HTR-8/SVneo (cell line): ENCODE measurements at regions not wholly inside any gene's neighbourhood (a gene's known extent, or its start where the extent isn't known, plus 50 kb on each side); places are given as distances from the start of the nearest gene placed in this dataset.

Experiments
- DNase-seq: peaks from one replicate; pipeline ENCODE4 v3.0.0; 2011; ENCODE audit warnings: low spot score, mixed read lengths; ENCODE audit not compliant: insufficient read length
- FAIRE-seq: peaks from 2 replicates; lab custom pipeline; 2011; peaks lifted over from hg19 to GRCh38; lab: Jason Lieb, UNC

DNA sequence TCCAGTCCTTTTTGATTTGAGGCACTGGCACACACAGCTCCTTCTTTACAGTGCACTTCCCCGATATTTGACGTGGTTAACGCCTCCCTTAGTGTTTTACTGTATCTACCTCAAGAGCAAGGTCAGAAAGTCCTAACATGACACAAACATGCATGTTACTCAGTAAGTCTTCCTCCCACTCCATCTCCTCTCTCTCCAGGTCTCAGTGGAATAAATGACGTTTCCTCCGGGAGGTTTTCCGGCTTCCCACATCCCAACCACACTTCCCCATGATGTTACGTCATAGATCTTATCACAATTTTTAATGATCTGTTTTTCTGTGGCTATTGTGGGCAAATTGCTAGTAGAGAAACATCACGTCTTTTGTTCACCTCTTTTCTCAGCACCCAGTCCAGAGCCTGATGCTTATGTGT is 165.7 kb downstream of the PTPN20 start:
- FAIRE-seq (no peak), DNase-seq (no peak)

DNA sequence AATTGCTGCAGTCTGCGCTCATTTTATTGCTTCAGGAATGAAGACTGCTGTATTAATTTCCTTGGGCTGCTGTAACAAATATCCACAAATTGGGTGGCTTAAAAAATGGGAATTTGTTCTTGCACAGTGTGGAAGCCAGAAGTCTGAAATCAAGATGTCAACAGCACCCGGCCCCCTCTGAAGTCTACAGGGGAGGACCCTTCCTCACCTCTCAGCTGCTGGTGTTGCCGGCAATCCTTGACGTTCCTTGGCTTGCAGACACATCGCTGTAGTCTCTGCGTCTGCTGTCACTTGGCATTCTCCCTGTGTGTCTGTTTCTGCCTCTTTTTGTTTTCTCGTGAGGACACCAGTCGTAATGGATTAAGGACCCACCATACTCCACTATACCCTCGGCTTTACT is 166.2 kb downstream of the PTPN20 start:
- FAIRE-seq (no peak), DNase-seq (no peak)

DNA sequence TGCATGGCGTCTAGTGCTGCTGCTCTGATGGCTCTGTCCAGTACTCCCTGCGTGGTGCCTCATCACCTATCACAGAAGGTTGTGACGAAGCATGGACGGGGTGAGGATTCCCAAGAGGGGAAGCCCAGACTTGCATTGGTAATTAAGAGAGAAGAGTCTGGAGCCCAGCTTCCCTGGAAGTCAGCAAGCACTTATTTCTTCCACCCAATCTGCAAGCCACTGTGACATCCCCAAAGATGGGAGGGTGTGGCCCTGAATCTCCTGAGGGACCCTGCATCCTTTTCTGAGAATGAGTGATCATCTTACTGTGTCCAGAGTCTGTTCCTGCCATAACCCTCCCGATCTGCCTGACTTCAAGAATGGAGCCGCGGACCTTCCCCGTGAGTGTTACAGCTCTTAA is 166.7 kb downstream of the PTPN20 start:
- DNase-seq (no peak), FAIRE-seq (no peak)

DNA sequence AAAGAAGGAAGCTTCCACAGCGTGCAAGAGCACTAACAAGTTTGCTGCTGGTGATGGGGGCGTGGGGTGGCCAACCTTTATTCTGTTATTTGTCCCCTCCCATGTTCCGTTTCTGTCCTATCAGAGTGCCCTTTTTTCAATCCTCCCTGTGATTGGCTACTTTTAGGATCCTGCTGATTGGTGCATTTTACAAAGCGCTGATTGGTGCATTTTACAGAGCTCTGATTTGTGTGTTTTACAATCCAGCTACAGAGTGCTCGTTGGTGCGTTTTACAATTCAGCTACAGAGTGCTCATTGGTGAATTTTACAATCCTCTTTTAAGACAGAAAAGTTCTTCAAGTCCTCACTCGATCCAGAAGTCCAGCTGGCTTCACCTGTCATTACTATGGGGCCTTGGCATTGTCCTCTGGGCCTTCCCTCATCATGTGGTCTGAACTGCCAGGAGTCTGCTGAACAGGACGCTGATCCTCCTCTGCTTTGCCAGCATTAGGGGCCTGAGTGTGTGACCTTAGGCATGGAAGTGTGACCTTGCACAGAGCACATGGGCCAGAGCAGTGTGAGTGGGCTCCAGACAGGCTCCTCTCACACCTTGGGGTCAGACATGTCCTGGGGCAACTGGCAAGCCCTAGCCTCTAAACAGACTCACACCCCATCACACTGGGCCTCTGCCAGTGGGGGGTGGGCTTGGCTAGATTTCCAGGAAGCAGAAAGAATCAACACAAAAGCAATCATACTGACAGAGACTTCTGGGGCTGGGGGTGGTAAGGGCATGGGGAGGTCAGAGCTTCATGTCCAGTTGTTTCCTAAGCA is 167.4 kb downstream of the PTPN20 start:
- no peak for FAIRE-seq
- DNase-seq: no peak

DNA sequence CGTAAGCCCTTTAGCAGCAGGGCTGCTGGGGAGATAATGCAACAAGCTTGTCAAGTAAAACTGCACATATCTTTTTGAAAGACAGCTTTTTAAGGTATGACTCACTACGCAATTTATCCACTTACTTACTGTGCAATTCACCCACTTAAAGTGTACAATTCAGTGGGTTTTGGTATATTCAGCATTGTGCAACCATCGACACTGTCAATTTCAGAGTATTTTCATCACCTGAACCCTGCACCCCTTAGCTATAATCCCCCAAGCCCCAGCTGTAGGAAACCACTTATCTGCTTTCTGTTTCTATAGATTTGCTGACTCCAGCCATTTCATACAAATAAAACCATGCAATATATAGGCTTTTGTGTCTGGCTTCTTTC is 168.0 kb downstream of the PTPN20 start:
- FAIRE-seq: no peak
- peak; percentile 19 for DNase-seq

DNA sequence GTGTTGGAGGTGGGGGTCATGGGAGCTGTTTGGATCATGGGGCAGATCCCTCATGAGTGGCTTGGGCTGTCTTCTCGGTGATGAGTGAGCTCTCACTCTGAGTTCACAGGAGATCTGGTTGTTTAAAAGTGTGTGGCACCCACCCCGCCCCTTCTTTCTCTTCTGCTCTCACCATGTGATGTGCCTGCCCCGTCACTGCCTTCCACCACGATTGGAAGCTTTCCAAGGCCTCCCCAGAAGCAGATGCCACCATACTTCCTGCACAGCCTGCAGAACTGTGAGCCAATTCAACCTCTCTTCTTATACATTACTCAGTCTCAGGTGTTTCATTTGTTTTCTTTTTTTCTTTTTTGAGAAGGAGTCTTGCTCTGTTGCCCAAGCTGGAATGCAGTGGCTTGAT is 170.0 kb downstream of the PTPN20 start:
- no peak for DNase-seq
- no peak for FAIRE-seq

DNA sequence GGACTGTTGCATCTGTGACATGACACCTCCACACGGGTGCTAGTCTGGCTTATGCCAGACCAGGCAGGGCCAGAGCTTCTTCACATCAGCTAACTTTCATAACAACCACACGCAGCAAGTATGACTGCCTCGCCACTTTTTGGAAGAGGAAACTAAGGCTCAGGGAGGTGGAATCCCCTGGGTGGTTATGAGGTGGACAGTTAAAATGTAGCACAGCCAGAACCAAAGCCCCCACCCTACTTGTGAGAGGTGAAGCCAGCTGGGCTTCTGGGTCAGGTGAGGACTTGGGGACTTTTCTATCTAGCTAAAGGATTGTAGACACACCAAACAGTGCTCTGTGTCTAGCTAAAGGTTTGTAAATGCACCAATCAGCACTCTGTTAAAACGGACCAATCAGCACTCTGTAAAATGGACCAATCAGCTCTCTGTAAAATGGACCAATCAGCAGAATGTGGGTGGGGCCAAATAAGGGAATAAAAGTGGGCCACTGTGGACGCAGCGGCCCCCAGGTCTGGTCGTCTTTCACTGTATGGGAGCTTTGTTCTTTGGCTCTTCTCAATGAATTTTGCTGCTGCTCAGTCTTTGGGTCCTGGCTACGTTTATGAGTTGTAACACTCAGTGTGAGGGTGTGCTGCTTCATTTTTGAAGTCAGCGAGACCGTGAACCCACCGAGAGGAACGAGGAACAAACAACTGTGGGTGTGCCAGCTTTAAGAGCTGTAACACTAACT is 171.0 kb downstream of the PTPN20 start:
- FAIRE-seq: no peak

DNA sequence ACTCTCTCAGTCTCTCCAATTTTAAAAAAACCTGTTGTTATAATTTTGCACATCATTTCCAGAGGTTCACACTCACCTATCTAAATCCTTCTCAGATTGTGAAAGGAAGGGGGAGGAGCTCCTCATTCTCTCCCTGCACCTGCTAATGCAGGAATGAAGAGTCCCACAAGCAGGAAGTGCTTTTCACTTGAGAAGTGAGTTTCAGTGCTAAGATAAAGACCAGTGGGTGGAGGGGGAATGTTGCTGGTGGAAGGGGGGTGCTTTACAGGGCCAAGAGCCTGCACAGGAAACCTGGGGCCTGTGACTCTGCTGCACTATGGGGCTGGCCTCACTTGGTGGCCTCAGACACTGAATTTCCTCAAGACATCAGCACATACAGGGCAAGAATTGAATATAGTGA is 176.4 kb downstream of the PTPN20 start:
- no peak for DNase-seq
- no peak for FAIRE-seq

More for the DNA sequence above, 171.0 kb downstream of the PTPN20 start:
- no peak for DNase-seq

DNA sequence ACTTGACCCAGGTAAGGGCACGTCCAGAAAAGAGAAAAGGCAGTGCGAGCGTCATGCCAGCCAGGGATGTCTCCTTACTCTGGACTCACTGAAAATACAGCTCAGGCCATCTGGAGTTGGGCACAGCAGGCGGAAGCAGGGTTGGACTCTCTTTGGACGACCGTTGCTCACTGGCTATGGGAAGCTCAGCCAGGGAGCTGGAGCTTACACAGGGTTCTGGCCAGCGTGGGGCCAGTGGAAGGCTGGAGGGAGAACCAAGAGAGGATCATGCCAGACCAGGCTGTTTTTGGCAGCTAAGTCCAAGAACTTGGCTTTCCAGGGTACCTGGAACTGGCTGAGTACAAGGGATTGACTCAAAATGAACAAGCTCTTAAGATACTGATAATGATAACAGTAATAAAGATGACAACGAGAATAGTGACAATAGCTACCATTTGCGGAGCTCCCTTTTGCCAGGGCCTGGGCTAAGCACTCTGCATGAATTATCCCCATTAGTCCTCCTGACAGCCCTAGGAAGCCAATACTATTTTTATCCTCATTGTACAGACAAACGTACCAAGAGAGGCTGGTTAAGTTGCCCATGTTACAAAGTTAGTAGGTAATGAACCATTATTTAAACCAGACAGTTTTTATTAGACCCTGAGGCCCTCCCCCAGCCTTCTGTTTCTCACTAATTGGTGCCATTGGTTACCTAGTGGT is 177.6 kb downstream of the PTPN20 start:
- no peak for FAIRE-seq

DNA sequence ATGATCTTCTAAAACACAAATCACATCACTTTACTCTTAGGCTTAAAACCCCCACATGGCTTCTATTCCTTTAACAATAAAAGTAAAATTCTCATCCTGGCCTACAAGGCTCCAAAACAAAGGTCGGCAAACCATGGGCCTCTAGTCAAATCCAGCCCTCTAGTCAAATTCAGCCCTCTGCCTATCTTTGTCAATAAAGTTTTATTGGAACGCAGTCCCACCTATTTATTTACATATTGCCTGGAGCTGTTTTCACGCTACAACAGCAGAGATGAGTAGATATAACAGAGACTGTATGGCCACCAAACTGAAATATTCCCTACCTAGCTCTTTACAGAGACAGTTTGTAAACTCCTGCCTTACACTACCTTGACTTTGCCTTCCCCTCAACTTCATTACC is 178.8 kb downstream of the PTPN20 start:
- FAIRE-seq (no peak), DNase-seq (no peak)

More for the DNA sequence above, 177.6 kb downstream of the PTPN20 start:
- no peak for DNase-seq

DNA sequence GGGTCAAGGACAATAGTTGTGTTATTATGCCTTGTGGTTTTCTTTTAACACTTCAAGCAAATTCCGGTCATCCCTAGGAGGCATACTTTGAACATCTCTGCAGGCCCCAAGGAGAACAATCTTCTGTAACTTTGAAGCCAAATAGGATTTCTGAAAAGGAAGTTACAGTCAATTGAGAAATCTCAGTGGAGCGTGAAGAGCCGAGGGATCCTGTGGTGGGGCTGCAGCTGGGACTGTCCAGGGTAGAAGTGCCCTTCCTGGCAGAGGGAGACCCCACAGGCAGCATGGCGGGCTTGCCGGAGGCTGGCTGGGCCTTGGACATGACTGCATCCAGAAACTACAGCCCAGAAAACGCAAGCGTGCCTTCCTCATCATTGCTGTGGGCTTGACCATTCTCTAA is 179.7 kb downstream of the PTPN20 start:
- no peak for DNase-seq
- FAIRE-seq: no peak

DNA sequence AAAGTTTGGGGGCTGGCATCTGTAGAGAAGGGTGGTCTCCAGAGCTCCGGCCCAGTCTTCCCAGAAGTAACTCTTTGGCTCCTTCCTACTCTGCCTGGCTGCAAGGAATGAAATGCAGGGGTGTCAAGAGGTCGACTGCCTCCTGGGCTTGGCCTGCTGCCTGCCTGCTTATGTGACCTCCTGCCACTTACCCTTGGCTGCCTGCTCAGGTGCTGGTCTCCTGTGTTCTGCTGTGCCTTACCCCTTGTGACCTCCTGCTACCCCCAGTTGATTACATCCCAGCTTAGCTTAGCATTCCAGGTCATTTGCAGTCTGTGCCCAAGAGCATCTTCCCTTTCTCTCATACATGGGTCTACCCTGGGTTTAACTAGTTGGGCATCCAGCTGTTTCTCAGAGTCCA is 180.2 kb downstream of the PTPN20 start:
- no peak for FAIRE-seq

DNA sequence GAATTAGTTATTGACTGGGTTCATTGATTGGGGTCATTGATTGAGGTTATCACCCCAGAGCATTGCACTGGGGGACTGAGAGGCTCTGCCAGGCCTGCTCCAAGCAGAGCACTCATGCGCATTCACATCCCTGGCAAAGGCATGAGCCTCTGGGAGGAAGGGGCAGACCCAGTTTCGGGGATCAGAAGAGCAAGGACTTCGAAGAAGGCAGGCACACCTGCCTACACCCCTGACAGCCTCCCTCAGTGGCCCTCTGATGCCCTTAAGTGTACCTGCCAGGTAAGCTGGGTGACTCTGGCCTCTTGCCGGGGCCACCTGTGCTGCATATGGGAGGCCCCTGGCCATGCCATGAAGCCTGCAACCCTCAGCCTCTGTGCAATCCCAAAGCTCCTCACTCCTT is 181.1 kb downstream of the PTPN20 start:
- DNase-seq: no peak
- FAIRE-seq: no peak

More for the DNA sequence above, 180.2 kb downstream of the PTPN20 start:
- DNase-seq: no peak

DNA sequence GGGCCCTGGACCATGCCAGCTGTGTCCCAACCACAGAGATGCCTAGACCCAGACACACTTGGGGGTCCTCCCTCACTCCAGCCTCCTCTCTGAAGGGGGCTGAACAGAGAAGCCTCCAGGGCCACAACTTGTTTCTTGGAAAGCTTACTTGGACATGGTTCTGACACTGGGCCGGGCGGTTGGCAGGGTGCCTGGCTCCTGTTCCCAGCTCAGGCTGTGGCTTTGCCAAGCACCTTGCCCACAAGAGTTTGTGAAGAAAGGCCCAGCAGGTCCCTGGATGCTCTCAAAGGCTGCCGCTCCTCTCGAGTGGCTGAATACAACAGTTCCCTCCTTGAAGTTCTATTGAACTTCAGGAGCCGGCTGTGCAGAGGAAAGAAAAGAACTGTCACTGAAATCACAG is 181.6 kb downstream of the PTPN20 start:
- FAIRE-seq: no peak
- DNase-seq: no peak

DNA sequence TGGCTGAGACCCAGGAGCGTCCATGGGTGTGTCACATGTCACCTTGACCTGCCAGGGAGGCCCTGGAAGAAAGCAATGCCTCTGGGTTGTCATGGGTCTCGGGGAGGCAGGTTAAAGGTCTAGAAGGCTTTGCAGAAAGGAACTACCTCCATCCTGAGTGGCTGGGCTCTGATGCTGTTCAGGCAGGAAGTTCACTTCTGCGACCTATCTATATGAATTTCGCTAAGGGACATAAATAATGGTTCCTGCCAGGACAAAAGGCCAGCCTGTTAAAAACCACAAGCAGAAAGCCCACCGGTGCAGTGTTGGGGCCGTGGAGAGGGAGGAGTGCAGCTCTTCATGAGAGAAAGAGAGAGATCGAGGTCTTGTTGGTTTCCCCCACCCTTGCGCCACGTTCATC is 182.9 kb downstream of the PTPN20 start:
- DNase-seq (no peak), FAIRE-seq (no peak)

DNA sequence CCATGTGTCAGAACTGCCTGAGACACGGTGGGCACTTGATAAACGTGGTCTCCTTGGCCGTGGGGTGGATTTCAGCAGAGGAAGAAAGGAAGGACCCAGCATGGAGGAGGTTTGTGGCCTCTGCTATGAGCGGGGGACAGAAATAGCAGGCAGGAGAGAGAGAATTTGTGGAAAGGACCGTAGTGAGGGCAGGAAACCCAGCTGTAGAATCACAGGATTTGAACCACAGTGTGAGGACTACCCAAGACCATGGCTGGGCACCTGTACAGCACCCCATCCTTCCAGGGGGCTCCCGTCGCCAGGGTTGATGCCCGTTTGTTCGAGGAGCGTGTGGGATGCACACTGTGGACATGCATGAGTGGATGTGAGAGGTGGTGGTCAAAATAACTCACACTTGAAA is 183.4 kb downstream of the PTPN20 start:
- DNase-seq: no peak
- no peak for FAIRE-seq

DNA sequence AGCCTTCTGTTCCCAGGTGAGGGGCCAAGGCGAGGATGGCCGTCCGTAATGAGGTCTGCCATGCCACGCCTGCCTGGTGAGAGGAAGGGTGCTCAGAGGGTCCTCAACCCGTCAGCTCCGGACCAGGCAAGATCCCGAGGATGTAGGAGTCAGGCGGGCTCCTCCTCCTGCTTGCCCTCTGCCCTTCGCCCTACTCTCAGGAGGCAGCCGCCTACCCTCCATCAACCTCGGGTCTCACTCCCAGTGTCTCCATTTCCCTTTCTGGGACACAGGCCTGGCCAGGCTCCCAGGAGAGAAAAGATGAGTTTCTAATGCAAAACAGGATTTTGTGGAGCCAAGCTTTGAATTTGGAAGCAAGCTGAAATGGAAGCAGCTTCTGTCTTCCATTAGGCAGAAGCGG is 184.0 kb downstream of the PTPN20 start:
- FAIRE-seq (no peak), DNase-seq (no peak)

DNA sequence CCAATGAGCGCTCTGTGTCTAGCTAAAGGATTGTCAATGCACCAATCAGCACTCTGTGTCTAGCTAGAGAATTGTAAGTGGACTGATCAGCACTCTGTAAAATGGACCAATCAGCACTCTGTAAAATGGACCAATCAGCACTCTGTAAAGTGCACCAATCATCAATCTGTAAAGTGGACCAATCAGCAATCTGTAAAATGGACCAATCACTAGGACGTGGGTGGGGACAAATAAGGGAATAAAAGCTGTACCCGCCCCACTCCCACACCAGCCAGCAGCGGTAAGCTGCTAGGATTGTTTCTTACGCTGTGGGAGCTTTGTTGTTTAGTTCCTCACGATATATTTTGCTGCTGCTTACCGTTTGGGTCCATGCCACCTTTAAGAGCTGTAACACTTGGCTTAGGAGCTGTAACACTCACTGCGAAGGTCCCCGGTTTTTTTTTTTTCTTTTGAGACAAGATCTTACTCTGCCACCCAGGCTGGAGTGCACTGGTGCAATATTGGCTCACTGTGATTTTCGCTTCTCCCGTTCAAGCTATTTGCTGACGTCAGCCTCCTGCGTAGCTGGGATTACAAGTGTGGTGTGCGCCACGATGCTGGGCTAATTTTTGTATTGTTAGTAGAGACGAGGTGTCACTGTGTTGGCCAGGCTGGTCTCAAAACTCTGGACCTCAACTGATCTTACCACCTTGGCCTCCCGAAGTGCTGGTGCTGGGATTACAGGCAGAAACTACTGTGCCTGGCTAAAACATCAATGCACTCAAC is 184.8 kb downstream of the PTPN20 start:
- DNase-seq: no peak
- no peak for FAIRE-seq

DNA sequence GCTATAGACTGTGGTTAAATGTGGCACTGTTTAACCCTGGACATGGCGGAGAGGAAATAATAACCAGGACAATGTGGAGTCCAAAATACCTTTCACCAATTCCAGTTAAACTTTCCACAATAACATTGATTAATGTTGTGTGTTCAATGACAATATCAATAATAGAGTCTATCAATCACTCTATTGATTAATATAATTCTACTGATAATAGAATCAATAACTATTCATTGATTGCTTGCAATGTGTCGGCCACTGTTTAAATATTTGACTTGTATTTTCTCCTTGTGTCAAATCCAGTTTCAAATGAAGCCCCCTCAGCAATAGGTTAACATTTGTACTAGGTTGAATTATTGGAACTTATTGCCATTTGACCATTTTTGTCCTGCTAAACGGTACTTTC is 187.0 kb downstream of the PTPN20 start:
- no peak for FAIRE-seq
- DNase-seq: no peak

DNA sequence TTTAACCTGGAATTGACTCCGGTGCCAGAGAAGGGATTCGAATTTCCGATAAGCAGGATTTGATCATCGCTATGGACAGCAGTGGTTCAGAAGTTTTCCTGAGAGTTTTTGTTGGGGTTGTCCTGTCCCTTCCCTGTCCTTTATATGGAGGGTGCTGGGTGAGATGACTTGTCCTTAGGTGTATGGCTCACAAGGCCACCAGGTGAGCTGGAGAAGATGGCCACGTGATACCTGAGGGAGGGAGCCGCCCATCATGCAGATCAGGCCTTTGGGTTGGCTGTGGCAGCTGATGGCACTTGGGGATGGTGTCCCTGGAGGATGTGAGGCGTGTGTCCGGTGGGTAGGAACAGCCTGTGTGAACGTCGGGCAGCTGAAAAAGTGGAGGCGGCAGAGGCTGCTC is 187.7 kb downstream of the PTPN20 start:
- FAIRE-seq: no peak
- DNase-seq: no peak
